Breast epithelium (tissue), 4 donors: ENCODE measurements at regions not wholly inside any gene's neighbourhood (a gene's known extent, or its start where the extent isn't known, plus 50 kb on each side); places are given as distances from the start of the nearest gene placed in this dataset.

Experiments used
- DNase-seq, 2 donors: peaks; one replicate each; pipeline ENCODE4 v3.0.0-alpha.2; 2019; ENCODE audit warnings: low spot score in 2 of 2
- H3K27ac ChIP-seq, 2 donors: fragments of 200-600 bp; sonication (generic) in 1 of 2; one replicate each; pipeline ENCODE4 v1.5.1; 2016 to 2019; ENCODE audit warnings: mild to moderate bottlenecking in 1 of 2
- H3K27me3 ChIP-seq, 2 donors: fragments of 200-600 bp; sonication (generic) in 1 of 2; one replicate each; pipeline versions ENCODE4 v1.5.1 to v1.6.0; 2017 to 2019; ENCODE audit warnings: control low read depth in 1 of 2, mild to moderate bottlenecking in 1 of 2
- H3K36me3 ChIP-seq: fragments of 200-600 bp; one replicate; pipeline ENCODE4 v1.5.1; 2019
- H3K4me1 ChIP-seq, 2 donors: fragments of 200-600 bp; sonication (generic); one replicate each; pipeline ENCODE4 v1.5.1; 2016 to 2019; ENCODE audit warnings: control low read depth in 1 of 2
- H3K4me3 ChIP-seq, 3 donors: fragments of 200-600 bp; sonication (generic); 1 replicate in 2 of 3; 2 replicates in 1 of 3; pipeline ENCODE4 v1.5.1; 2016 to 2019; ENCODE audit warnings: mild to moderate bottlenecking in 3 of 3, moderate library complexity in 2 of 3
- H3K9me3 ChIP-seq, 2 donors: fragments of 200-600 bp; sonication (generic) in 1 of 2; one replicate each; pipeline ENCODE4 v1.5.1; 2016 to 2019; ENCODE audit warnings: control low read depth in 1 of 2
- POLR2A ChIP-seq: fragments of 450-650 bp; IDR thresholded peaks from one replicate; pipeline ENCODE4 v1.6.1; 2016; ENCODE audit warnings: antibody characterized with exemption, mild to moderate bottlenecking, moderate library complexity
- POLR2AphosphoS5 ChIP-seq, 3 donors: sonication (generic); formaldehyde crosslinking; IDR thresholded peaks; one replicate each; pipeline ENCODE4 v1.6.1; 2017; ENCODE audit warnings: antibody characterized with exemption in 3 of 3
- intact Hi-C: fragments of 100-400 bp; cut with DNase I; formaldehyde crosslinking; loops from one replicate; pipeline ENCODE4 v1.15.1; 2023; ENCODE audit warnings: low total_unique reads
- TF ChIP-seq, protein P1 (sequence below), 3 donors: fragments of 450-650 bp; IDR thresholded peaks; one replicate each; pipeline ENCODE4 v1.5.1; 2016 to 2017; ENCODE audit warnings: antibody characterized with exemption in 3 of 3, mild to moderate bottlenecking in 3 of 3, moderate library complexity in 3 of 3

DNA sequence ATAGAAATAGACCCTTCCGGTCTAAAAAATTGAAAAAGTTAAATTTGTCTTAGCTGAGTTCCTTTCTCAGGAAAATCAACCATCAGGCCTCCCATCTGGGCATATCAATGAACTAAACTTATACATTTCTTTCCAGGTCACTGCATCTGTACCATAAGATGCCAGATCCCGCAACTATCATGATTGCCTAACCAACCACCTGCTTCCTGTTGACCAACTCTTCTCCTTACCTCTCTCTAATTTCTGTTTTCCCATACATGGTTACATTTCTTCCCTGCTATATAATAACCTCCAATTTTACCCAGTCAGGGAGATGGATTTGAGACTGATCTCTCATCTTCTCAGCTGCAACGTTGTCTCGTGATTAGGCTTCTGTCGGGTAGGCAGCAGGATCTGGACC lies 228.7 kb downstream of the FSIP2 start:
- intact Hi-C loops: no loop called here
- TF ChIP-seq, protein P1, sequence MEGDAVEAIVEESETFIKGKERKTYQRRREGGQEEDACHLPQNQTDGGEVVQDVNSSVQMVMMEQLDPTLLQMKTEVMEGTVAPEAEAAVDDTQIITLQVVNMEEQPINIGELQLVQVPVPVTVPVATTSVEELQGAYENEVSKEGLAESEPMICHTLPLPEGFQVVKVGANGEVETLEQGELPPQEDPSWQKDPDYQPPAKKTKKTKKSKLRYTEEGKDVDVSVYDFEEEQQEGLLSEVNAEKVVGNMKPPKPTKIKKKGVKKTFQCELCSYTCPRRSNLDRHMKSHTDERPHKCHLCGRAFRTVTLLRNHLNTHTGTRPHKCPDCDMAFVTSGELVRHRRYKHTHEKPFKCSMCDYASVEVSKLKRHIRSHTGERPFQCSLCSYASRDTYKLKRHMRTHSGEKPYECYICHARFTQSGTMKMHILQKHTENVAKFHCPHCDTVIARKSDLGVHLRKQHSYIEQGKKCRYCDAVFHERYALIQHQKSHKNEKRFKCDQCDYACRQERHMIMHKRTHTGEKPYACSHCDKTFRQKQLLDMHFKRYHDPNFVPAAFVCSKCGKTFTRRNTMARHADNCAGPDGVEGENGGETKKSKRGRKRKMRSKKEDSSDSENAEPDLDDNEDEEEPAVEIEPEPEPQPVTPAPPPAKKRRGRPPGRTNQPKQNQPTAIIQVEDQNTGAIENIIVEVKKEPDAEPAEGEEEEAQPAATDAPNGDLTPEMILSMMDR (IDR thresholded peaks at IDR 0.05): no peak
- no peak for TF ChIP-seq POLR2A
- no peak for TF ChIP-seq POLR2AphosphoS5 (IDR thresholded peaks at IDR 0.05)
- Histone ChIP-seq H3K27me3 (no peaks in the 10 kb centered on the region), H3K4me3 (no peak overlapping the region), H3K4me1 (no peaks in the 10 kb centered on the region), H3K27ac (no peak overlapping the region), H3K9me3 (peaks cover 5 to 6% of the 10 kb centered on the region in 2 donors), H3K36me3 (no peaks in the 10 kb centered on the region)
- no peak for DNase-seq

DNA sequence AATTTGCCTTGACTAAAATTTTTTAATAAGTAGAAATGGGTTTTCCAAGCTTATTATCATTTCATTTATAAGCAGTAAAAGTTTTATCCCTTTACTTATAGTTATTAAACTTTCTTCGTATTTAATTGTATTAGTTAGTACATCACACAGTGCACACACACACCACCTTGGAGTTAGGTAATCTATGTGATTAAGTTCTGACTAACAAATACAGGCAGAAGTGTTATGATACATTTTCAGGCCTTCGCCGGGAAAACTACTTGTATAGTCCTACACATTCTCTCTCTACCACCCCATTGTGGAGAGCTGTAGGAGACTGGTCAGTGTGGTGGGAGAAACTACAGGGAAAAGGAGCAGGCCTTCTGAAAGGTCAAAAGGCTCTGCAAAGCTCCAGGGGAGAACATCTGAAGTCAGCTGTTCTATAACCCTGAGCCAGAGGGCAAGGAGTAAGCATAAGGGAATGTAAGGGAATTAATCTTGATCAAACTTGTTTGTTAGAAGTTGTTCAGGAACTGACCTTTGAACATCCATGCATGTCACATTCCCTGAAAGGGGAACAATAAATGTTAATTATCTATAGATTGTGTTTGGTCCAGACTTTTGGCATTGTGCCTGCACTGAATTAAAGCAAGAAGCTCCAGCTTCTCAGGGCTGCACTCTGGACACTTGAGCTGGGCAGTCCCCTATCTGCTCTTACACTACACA lies 231.7 kb downstream of the FSIP2 start:
- Histone ChIP-seq H3K27me3 (no peaks in the 10 kb centered on the region), H3K4me1 (no peaks in the 10 kb centered on the region), H3K27ac (no peak overlapping the region), H3K4me3 (no peak overlapping the region), H3K36me3 (no peaks in the 10 kb centered on the region), H3K9me3 (peaks cover 5 to 9% of the 10 kb centered on the region in 2 donors)
- intact Hi-C loops: no loop called here
- TF ChIP-seq POLR2A (no peak), POLR2AphosphoS5 (IDR thresholded peaks at IDR 0.05) (no peak)
- TF ChIP-seq, protein P1 (IDR thresholded peaks at IDR 0.05): no peak
- no peak for DNase-seq

DNA sequence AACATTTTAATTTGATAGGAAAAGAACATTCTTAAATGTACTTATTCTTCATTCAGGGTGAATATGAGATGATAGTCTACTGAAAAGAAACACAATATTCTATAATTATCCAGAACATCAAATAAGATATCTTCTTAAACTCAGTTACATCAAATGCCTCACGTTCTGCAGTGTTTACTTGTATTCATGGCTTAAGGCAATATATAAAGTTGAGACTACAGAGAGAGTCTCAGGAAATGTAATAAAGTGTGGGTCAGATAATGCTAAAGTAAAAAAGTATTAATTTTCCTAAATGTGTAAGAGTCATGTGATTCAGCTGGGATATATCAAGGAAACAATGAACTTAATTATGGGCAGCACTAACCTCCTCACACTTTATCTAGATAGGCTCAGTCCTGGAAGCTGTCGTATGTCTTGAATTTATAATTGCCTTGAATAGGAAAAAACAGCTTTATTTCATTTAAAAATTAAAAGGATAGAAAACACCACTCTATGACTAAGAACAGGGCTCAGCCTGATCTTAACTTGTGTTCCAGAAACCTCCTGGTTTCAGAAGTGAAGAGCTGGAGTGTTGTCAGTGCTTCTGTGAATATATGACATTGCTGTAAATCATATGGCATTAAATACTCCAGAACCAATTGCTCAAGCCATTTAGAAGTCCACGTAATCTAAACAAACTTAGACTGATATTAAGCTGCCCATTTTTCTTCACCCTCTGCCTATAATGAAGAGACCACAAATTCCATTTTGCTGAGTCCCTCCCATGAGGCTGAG lies 240.2 kb downstream of the FSIP2 start:
- Histone ChIP-seq H3K4me1 (no peaks in the 10 kb centered on the region), H3K27ac (no peak overlapping the region), H3K9me3 (no peaks in the 10 kb centered on the region), H3K36me3 (no peaks in the 10 kb centered on the region), H3K4me3 (no peak overlapping the region), H3K27me3 (no peaks in the 10 kb centered on the region)
- DNase-seq: no peak
- TF ChIP-seq POLR2AphosphoS5 (IDR thresholded peaks at IDR 0.05): no peak
- TF ChIP-seq POLR2A: no peak
- TF ChIP-seq, protein P1 (IDR thresholded peaks at IDR 0.05): no peak
- intact Hi-C loops: no loop called here

DNA sequence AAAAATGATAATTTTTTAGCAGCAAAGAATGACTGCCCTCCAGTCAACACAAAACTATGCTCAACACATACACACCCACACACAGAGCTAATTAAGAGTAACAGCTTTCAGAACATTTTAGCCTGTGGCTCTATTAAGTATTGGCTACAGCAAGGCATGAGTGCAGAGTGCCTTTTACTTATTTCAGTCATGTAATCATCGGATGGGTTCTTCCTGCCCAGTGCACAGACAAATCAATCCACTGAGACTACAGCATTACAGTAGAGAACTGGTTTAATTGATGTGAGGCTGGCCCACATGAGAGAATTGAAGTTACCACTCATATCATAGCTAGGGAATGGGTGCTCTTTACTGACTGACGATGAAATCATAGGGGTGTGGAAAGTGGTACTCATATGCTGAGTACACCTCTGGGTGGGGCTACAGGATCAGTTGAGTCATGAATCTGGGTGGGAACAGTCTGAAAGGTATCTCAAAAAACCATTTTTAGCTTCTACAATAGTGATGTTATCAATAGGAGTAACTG lies 241.0 kb downstream of the FSIP2 start:
- Histone ChIP-seq H3K4me3 (no peak overlapping the region), H3K4me1 (no peaks in the 10 kb centered on the region), H3K36me3 (no peaks in the 10 kb centered on the region), H3K27me3 (no peaks in the 10 kb centered on the region), H3K9me3 (no peaks in the 10 kb centered on the region), H3K27ac (no peak overlapping the region)
- DNase-seq: no peak
- TF ChIP-seq, protein P1 (IDR thresholded peaks at IDR 0.05): no peak
- no peak for TF ChIP-seq POLR2AphosphoS5 (IDR thresholded peaks at IDR 0.05)
- intact Hi-C loops: no loop called here

DNA sequence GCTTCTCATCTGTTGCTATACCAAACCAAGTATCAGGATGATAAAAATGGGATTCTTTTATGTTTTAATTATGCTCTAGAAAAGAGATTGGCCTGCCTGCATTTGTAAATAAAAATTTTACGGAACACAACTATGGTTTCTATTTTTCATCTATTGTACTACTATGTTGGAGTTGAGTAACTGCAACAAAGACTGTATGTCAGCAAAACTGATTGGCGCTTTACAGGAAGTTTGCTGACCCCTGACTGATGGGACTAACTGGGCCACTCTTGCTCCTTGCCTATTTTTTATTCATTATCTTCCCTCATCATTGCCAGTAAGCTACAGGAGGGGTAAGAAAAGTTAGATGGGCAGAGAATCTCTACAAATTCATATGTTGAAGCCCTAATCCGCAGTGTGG lies 242.3 kb downstream of the FSIP2 start:
- no peak for DNase-seq
- intact Hi-C loops: no loop called here
- Histone ChIP-seq H3K4me1 (no peaks in the 10 kb centered on the region), H3K27me3 (no peaks in the 10 kb centered on the region), H3K9me3 (no peaks in the 10 kb centered on the region), H3K36me3 (no peaks in the 10 kb centered on the region), H3K4me3 (no peak overlapping the region), H3K27ac (no peak overlapping the region)
- TF ChIP-seq, protein P1 (IDR thresholded peaks at IDR 0.05): no peak
- TF ChIP-seq POLR2A (no peak), POLR2AphosphoS5 (IDR thresholded peaks at IDR 0.05) (no peak)
